Omental fat pad (tissue), 3 donors: ENCODE measurements at regions not wholly inside any gene's neighbourhood (a gene's known extent, or its start where the extent isn't known, plus 50 kb on each side); places are given as distances from the start of the nearest gene placed in this dataset.
"Not testable (repeated sequence)": the region's sequence is repeated elsewhere in the genome, so short reads cannot be mapped to it uniquely, and the experiment has no call there.

Source experiments
- ATAC-seq: fragments of 150-250 bp; one replicate; pipeline ENCODE4 v1.9.1; 2016; ENCODE audit warnings: mild to moderate bottlenecking, moderate library complexity; ENCODE audit not compliant: low FRiP score
- DNase-seq: peaks from one replicate; pipeline ENCODE4 v3.0.0-alpha.2; 2019; ENCODE audit warnings: low spot score
- TF ChIP-seq, protein P1 (sequence below), 3 donors: fragments of 450-650 bp; IDR thresholded peaks; one replicate each; pipeline ENCODE4 v1.5.1; 2016 to 2017; ENCODE audit warnings: antibody characterized with exemption in 3 of 3, mild to moderate bottlenecking in 3 of 3, moderate library complexity in 2 of 3

DNA sequence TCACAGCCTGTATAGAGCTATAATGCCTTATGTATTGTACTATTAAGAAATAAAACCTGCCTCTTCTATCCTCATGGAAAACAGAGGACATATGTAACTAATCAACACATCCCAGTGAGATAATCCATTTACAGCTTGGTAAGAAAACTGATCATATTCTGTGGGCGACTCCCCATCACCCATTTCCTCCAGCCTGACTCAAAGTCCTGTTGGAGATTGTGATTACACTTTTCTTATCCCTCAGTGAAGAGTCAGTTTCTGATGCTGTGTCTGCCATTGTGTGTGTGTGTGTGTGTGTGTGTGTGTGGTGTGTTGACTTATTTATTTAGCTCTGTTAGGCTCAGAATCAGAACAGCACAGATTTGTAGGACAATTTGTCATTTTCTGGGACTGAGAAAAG, 212.8 kb downstream of the FGF9 start:
- no peak for DNase-seq
- ATAC-seq: no peak
- TF ChIP-seq, protein P1, sequence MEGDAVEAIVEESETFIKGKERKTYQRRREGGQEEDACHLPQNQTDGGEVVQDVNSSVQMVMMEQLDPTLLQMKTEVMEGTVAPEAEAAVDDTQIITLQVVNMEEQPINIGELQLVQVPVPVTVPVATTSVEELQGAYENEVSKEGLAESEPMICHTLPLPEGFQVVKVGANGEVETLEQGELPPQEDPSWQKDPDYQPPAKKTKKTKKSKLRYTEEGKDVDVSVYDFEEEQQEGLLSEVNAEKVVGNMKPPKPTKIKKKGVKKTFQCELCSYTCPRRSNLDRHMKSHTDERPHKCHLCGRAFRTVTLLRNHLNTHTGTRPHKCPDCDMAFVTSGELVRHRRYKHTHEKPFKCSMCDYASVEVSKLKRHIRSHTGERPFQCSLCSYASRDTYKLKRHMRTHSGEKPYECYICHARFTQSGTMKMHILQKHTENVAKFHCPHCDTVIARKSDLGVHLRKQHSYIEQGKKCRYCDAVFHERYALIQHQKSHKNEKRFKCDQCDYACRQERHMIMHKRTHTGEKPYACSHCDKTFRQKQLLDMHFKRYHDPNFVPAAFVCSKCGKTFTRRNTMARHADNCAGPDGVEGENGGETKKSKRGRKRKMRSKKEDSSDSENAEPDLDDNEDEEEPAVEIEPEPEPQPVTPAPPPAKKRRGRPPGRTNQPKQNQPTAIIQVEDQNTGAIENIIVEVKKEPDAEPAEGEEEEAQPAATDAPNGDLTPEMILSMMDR (IDR thresholded peaks at IDR 0.05): no peak

DNA sequence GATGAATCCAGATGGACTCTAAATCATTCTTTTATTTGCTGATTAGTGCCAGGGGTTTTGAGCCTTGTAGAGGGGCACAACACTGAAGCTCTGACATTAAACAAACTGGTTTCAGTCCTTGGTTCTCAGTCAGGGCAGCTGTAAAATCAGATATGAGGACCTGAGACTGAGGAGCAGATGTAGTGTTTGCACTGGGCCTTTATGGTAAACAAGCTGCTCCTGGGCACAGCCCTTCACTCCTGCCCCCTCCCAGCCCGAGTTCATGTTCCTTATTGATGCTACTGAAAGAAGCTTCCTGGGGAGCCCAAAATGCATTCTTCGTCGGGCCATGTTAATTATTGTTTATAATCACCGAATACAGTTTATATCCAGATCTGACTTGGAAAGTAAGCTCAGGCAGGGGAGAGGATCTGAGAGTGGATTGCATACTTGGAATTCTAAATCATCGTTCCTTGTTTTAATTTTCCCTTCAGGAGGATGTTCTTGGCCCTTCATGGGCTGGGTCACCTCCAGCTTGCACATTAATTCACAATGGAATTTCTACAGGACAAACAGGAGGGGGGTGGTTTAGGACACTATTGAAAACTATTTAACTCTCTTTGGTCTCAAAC, 213.5 kb downstream of the FGF9 start:
- ATAC-seq: no peak
- DNase-seq: no peak
- TF ChIP-seq, protein P1 (IDR thresholded peaks at IDR 0.05): no peak

DNA sequence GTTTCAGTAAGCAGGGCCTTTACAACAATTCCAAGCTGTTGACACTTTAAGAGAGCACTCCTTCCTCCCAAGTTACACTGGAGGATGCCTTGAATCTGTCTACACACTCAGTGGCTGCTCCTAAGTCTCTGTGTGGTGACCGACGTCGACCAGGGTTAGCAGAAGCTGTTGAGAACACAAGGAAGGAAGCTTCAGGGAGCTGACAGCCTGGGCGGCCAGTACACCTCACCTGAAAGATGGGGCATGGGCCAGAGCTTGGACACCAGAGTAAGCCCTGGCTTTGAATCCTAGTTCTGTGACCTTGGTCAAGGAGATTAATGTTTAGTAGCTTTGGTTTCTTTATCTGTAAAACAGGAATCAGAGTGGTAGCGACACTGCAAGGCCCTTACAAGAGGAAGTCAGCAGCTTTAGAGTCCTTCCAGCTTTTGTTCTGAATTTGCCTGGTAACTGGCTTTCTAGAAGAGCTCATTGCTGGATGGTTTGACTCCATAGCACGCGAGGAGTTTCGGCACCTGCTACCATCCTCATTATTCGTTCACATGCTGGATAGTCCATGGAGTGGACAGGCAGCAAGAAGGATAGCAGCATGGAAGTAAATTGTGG, 214.2 kb downstream of the FGF9 start:
- no peak for DNase-seq
- ATAC-seq: no peak
- TF ChIP-seq, protein P1 (IDR thresholded peaks at IDR 0.05): no peak

DNA sequence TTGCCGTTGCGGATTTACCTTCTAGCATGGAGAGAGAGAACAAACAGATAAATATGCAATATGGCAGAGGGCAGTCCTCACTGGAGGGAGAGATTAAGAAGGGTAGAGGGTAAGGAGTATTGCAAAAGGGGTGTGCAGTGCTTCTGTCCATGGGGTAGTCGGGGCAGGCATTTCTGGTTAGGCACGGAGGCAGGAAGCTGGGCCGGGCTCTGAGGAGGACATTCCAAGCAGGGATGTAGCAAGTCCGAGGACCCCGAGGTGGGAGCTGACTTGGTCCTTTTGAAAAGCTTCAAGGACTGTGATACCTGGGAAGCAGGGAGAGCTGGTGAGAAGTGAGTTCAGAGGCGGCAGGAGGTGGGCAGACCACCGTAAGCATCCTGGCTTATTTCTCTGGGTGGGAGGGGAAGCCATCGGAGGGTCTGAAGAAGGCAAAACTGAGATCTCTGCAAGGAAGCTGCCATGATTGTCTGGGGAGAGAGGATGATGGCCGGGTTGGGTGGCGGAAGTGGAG, 214.9 kb downstream of the FGF9 start:
- DNase-seq (no peak), ATAC-seq (no peak)
- TF ChIP-seq, protein P1 (IDR thresholded peaks at IDR 0.05): no peak

DNA sequence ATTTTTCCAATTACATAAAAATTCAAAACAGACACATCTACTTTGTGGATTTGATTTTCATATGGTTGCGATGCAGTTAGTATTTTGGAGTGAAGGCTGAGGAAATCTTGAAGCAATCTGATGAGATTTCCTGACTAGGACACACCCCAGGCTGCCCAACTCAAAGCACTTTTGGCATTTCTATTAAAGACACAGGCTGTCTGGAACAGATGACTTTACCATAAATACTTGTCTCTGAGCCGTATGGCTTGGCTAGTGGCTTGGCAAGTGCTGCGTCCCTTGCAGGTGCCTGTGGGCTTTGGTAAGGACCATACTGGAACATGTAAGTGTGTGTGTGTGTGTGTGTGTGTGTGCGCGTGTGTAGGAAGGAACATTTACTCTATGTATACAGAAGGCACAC, 218.8 kb downstream of the FGF9 start:
- ATAC-seq (no peak), DNase-seq (no peak)
- TF ChIP-seq, protein P1 (IDR thresholded peaks at IDR 0.05): no peak

DNA sequence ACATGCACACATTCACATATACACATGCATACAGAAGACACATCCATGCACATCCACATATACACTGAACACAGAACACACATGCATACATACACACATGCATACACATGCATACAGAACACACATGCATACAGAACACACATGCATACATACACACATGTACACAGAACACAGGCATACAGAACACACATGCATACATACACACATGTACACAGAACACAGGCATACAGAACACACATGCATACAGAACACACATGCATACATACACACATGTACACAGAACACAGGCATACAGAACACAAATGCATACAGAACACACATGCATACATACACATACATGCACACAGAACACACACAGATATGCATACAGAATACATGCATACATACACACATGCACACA, 219.3 kb downstream of the FGF9 start:
- ATAC-seq, DNase-seq: not testable (repeated sequence)

DNA sequence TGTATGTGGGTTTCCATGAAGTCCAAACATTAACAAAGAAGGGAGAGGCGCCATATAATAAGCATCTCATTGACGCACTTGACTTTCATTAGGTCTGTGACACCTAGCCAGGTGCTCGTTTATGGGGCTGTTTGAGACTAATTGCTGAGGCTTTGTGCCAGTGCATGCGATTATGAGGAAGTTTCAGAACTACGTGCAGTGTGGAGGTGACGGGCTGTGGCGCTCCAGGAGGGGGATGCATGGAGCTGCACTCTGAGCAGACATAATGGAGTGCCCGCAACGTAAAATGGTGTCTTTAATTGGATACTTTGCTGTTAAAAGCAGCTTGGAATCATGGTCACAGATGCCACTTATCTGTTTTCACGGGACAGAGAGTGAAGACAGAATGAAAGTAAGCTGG, 223.2 kb downstream of the FGF9 start:
- ATAC-seq (no peak), DNase-seq (no peak)
- TF ChIP-seq, protein P1 (IDR thresholded peaks at IDR 0.05): no peak
